GM04504 (cell line): ENCODE measurements at regions not wholly inside any gene's neighbourhood (a gene's known extent, or its start where the extent isn't known, plus 50 kb on each side); places are given as distances from the start of the nearest gene placed in this dataset.

Experiments used
- DNase-seq: peaks from one replicate; pipeline ENCODE4 v3.0.0-alpha.2; 2012; ENCODE audit warnings: low read depth

DNA sequence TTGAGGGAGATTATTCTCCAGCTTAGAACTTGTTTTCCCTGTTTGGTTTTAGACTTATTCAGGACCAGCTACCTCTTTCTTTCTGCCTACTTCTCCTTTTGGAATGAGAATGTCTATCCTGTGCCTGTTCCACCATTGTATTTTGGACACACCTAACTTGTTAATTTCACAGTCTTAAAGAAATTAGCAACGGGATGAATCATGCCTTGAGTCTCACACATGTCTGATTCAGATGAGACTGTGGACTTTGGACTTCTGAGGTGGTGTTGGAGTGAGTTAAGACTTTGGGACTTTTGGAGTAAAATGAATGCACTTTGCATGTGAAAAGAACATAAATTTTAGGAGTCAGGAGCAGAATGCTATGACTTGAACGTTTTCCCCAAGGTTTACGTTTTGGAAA lies 581.4 kb downstream of the CDH11 start:
- no peak for DNase-seq

DNA sequence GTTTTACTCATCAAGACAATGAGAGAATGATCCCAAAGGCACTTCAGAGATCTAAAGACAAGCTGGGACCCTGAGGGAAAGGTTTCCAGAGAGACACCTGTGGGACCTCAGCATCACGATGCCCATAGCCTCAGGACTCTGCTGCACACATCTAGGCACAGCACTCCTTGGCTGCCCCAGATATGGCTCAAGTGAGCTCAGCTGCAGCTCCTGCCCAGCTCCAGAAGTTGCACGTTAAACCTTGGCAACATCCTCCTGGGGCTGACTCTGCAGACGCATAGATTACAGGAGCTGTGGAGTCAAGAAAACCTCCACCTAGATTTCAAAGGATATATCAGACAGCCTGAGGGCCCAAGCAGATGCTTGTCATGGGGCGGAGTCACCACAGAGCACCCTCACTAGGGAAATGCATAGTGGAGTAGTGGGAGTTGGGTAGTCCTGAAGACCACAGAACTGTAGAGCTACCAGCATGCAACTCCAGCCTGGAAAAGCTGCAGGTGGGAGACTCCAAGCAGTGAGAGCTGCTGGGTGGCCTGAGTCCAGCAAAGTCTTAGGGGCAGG lies 582.0 kb downstream of the CDH11 start:
- DNase-seq = no peak

DNA sequence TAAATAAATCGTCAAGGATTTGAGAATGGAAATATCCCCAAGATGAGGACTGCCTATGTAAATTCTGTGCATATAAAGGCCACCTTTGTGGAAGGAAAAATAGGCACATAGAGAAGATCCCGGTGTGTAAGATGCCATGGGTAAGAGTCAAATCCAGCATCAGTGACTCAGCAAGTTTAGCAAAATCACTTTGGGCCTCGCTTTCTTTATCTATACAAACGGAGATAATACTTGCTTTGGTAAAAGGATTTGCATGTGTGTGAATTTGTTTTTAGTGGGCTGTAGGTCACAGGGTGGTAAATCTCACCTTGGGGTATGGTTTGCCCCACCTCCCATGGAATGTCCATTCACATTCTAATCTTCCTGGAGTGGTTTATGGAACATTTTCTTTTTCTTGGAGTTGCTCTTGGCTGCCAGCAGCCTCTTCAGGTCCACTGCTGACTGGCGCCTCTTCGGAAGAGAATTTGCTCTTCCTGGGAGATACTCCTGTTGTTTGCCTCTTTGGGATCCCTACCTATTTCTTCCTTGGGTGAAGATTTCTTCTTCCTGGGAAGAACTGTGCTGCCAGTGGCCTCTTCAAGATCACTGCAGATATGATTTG lies 587.6 kb downstream of the CDH11 start:
- no peak for DNase-seq

DNA sequence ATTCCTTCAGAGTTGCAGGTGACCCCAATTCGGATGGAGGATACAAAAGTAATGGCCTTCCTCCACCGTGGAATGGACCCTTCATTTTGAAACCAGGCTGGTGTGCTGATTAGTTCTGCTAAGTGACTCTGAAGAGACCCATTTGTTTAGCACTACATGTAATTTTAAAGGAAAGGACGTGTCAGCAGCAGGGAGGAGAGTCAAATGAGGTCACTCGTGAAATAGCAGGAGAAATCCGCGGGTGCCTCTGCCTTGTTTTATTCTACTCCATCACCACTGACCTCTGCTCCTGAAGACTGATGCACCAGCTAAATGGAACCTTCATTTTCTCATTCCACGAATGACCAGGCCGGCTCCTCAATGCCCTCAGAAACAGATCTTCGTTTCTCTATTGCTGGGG lies 589.2 kb downstream of the CDH11 start:
- DNase-seq = no peak

DNA sequence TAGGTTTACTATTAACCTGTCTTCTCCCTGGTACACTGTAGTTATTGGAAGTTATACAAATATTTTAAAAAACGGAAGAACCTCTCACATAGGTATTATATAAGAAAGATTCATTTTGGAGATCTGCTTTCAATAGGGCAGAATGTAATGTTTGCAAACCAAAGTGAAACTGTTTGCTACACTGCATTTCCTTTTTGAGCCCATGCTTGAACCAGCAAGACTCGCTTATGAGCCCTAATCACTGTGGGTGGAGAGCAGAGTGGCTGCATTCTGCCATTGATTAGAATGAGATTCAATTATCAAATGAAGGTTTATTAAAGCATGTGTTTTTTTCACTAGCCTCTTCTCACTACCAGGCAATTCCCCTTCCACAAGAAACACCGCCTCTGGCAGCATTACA lies 589.7 kb downstream of the CDH11 start:
- no peak for DNase-seq

DNA sequence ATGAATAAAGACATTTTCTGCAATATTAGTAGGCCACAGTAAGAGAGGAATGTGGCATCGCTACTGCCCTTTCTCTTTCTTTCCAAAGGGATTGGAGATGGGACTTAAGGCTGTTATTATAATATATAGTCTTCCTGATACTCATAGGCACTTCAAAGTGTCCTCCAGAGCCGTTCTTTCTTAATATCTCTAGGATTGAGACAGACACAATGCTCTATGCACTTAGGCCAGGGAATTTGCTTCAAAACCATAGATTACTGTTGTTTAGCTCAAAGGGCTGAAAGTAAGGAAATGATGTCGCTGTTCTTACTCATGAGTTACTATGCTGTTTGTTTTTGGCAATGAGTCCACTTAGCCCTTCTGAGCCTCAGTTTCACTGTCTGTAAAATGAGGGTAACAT lies 590.5 kb downstream of the CDH11 start:
- no peak for DNase-seq

DNA sequence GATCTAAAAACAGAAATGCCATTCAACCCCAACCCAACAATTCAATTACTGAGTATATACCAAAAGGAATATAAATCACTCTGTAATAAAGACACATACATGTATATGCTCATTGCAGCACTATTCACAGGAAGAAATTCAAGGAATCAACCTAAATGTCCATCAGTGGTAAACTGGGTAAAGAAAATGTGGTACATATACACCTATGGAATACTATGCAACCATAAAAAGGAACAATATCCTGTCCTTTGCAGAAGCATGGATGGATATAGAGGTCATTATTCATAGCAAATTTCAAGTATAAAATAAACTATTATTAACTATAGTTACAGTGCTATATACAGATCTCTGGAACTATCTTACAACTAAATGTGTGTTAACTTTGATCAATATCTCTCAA lies 599.3 kb downstream of the CDH11 start:
- no peak for DNase-seq

DNA sequence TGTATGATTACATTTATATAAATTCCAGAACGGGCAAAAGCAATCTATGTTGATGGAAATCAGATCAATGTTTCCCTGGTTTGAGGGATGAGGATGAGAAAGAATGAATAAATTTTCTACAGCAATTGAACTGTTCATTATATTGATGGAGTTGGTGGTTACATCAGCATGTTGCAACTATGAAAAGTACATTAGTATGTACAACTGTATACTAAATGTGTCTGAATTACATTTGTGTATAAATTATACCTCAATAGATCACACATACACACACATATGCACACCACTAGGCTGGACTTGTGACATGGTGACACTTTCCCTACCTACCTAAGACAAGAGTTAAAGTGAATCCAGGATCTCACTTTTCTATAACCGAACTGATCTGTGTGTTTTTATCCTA lies 608.0 kb downstream of the CDH11 start:
- no peak for DNase-seq

DNA sequence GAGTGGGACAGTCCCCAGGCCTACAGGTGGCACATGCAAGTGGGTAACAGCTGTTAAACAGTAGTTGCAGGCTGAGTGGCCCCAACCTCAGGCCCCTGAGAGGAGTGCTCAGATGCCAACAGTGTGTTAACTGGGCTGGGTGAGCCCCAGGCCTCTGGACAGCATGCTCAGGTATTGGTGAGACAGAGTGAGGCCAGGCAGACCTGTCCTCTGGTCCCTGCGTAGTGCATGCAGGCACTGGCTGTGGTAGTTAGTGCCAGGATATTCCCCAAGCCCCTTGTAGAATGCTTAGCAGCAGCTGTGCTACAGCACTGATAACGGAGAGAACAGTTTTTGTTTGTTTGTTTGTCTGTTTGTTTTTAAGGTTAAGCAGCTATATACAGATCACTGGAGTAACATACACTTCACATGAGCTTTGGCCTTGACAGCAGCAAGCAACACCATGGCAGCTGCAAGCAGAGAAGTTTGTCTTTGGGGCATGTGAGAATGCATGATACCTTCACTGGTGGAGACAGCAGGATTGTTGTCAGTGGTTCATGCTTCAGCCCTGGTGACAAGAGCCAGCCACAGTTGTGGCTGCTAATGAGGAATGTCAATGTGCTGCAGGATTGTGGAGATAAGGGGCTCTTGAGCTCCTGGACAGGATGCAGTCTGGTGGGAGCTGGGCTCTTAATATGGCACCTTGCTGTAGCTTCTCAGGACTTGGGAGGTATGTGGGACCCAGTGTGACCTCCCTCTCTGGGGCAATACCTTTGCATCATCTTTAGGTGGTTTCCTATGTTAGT lies 614.4 kb downstream of the CDH11 start:
- no peak for DNase-seq

DNA sequence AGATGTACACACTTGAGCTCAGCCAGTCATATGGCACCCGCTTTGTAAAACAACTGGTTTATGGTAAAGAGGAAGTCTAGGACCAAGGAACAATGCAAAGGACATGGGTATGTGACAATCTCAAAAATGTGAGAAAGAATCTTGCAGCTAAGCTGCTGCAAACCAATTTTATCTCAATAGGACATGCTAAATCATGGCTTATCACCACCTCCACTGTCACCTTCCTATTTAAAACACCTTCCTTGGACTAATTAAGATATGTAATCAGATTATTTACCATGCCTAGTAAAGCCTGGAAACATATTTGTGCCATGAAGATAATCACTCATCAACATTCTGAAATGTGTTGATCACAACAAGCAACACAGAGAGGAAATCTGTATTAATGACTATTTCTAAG lies 622.7 kb downstream of the CDH11 start:
- DNase-seq = no peak

DNA sequence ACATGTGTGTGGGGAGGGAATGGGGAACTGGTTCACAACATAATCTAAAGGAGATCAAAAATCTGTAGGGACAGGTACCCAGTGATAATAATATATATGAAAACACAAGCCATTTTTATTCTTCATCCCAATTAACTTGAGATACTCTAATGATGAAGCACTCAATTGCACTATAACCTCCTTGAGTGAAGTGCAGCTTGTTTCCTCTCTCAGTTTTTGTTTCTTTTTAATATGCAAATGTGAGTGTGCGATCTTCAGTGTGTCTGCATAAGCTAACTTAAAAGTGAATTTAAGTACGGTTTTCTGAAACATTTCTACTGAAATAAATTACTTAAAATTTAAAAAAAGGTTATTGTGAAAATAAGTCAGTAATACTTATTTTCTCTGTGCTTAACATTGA lies 623.5 kb downstream of the CDH11 start:
- no peak for DNase-seq

DNA sequence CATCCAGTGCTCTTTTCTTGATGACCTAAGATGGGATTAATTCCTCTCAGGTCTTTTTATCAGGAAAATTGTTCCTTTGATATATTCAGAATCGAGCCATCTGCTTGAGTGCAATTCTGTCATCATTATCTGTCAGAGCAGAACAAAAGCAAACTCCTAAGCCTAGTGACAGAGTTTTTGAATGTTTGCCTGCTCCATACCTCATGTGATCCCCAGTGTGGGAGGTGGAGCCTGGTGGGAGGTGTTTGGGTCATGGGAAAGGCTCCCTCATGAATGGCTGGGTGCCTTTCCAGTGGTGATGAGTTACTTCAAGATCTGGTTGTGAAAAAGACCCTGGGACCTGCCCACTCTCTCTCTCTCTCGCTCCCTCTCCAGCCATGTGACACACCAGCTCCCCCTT lies 628.2 kb downstream of the CDH11 start:
- DNase-seq = no peak

DNA sequence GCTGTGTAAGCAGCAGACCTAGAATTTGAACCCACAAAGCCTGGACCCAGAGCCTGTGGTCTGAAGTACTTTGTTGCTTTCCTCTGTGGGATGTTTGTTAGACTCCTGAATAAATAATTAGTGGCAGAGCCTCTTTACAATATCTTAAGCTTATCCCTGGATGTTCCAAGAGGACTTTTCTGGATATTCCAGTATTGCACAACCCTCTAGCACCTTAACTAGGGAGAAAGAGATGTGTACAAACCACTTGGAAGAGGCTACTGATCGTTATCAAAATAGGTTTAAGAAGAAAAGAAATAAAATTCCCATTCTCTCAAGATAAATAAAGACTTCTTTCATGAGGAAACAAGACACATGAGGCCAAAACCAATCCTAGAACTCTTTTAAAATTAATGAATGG lies 632.4 kb downstream of the CDH11 start:
- DNase-seq = no peak

DNA sequence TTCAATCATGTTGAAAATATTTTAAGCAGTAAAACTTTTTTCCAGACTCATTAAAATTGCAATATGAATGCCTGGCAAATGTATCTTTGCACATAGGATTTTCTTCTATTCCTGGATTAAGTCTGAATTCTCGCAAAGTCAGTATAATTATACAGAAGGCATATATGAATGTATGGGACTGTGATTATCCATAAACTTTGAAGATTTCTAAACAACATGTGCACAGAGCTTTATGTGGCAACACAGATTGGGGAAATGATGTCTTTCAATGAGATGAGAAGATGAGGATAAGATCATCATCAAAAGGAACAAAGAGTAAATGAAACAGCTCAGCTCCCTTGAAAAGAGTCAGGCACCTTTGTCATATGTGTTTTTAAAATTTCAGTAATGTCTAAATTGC lies 635.3 kb downstream of the CDH11 start:
- DNase-seq = no peak

DNA sequence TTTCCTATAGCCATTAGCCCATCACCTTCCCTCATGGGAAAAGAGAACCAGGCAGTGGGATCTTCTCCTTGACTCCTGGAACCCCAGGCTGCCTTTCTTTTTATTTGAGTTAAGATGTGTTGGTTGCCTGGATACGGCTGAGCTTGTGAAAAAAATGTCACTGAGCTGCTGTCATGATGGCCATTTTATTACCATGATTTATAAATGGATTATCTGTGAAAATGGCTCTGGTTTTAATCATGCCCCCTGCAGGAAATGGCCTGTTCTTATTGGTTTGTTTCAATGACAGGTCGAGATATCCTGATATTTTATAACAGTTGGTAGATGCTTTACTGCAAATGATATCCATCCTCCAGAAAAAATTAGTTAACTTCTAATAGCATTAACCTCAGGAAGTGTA lies 640.4 kb downstream of the CDH11 start:
- no peak for DNase-seq

DNA sequence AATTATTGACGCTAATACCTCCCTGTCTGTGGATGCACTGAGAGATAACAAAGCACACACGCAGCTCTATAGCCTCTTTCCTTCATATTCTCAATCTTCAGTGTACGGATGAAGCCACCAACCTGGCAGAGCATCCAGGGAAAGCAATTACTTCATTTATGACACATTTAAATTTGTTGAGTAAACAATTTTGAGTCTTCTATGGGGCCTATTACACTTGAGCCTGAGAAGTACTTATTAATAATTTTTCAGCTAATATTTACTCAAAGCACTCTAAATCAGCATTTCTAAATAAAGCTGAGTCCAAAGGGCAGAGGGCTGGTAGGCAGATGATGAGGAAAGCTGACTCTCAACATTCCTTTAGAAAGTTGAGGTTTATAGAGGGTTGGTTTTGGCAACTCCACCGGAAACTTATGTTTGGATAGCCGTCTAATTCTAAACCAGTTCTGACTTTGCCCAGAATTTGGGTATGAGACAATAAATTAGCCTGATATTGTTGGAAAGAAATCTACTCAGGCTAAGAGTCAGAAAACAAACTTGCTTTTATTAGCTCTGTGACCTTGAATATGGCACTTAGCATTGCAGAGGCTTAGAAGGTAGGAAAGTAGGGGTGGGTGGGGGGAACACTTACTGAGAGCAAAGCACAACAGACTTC lies 643.5 kb downstream of the CDH11 start:
- DNase-seq = peak; percentile 34

DNA sequence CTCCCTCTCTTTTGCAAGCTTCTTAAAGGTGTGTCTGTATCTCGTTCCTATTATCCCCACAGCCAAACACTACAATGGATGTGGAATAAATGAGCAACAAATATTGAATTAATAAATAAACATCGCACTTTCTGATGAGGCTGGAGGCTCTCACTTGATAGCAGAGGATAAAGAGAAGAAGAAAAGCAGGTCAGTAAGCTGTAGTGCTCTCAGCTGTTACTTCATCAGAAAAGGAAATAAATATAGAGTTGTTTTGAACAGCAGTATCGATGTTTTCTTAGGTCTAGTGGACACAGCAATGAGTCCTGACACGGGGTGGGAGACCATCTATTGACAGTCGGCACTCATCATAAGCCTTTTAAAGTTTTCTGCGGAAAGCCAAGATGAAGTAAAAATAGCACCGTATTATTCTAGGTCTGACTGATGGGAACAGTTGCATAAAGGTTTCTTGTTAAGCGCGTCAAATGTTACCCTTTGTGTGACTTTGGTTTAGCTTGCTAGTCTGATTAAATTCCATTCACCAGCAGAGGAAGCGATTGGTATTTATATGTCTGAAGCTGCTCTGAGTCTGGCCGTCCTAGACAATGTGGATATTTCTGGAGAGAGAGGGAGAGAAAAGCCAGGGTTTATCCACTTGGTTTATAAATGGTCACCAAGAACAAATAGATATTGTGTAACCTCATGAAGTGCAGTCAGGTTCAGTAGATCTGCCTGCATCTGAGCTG lies 646.1 kb downstream of the CDH11 start:
- no peak for DNase-seq

DNA sequence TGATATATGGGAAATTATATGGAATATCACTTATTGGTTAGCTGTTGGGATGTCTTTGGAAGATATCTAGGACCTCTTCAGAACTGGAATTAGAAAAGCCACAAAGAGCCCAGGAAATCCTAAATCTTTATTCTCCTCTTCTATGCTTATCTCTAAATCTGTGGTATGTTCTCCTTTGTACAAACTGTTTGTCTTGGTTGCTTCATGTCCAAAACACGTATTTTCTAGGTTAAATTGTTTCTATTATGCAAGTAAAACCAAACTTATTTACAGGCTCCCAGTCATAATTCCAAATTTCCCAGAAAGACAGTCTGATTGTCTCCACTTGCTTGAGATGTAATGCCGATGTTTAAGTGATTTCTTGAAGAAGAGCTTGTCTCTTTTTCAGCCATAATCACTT lies 650.9 kb downstream of the CDH11 start:
- no peak for DNase-seq

DNA sequence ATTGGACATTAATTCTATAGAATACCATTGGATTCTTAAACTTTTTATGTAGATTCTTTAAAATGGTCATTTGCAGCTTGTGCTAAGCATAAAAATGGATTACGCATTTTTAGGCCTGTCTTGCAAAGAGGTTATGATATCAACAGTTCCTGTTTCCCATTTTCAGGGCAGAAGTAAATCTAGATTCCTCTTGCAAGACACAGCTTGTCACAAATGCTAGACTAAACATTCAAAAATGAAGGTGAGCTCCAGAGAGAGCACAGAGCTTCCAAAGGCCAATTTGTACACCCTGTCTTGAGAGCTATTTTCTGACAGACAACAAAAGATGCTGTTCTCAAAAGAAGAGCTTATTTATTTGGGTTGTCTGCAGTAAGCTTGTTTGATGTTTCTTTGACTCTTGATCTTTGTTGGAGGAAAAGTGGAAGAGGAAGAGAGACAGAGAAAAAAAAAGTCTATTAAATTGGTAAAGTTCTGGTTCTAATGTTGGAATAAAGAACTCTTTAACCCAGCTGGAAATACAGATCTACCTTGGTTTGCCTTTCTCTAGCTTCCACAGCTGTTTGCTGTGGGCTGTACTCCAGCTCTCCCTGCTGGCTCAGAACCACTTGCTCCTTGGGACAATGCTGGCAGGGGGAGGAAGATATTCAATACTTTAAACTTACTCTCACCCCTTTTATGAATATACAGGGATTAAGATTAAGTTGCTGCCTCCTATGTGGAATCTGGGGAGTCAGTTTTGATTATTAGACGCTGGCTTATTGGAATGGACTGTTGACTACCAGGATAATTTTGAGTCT lies 651.8 kb downstream of the CDH11 start:
- no peak for DNase-seq

DNA sequence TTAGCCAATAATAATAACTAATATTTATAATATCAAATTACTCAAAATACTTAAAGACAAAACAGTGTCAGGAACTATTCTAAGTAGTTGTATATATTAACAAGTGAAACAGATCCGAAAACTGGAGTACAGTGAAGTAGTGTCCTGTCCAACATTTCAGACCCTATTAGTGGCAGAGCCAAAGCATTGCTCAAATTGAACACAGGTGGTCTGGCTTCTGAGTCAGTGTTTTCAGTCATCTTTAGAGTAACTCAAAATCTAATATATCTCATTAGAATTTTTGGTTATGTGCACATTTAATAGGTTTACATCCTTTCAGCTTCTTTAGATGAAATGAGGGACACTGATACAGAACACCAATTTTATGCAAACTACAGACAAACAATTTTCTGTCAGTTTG lies 652.5 kb downstream of the CDH11 start:
- DNase-seq = no peak

DNA sequence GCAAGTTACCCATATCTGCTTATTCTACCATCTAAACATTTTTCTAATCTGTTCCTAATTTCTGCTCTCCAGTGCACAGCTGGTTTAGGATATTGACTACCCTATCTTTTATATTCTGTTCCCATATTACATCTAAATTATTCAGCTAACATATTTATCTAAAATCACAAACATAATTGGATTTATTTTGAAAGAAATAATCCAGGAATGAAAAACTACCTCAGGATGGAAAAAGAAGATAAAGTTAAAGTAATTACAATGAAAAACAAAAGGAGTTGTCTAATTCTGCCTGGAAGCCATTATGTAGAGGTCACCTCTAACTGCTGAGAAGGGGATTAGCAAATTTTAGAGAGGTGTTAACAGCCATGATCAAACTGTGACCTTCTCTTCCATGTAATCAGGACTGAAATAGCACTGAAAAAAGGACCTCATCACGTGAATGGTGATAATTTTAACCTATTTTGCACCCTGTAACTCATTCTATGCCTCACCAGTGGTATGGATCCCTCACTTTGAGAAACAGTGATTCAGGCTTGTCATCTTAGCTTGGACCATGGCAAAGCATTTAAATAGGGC lies 653.3 kb downstream of the CDH11 start:
- no peak for DNase-seq
